ENCODE measurements at regions not wholly inside any gene's neighbourhood (a gene's known extent, or its start where the extent isn't known, plus 50 kb on each side); places are given as distances from the start of the nearest gene placed in this dataset.

- intact Hi-C loops (cut with DNase I), result no loop called here
- H3K4me1 ChIP-seq (replicated peaks), result no peaks in the 10 kb centered on the region
- no peak overlapping the region for H3K27ac ChIP-seq
- H3K4me3 ChIP-seq, result no peak overlapping the region
- WGBS, result 95% methylated on average over 9 of the region's 9 CpGs
- no peaks in the 10 kb centered on the region for H3K27me3 ChIP-seq (replicated peaks; ENCODE audit: insufficient read depth)
- H3K9me3 ChIP-seq, result no peaks in the 10 kb centered on the region
- no peaks in the 10 kb centered on the region for H3K36me3 ChIP-seq
- DNase-seq (ENCODE audit: low spot score), result no peak
- TF ChIP-seq CTCF (IDR thresholded peaks at IDR 0.05) (no peak), POLR2A (IDR thresholded peaks at IDR 0.05) (no peak), POLR2AphosphoS5 (IDR thresholded peaks at IDR 0.05) (no peak)
These were observed 807.1 kb downstream of the CDH9 start for GRCh38 chr5:26231316-26231715.

GRCh38 chr5:26229848-26230247 is 808.5 kb downstream of the CDH9 start:
- Histone ChIP-seq H3K4me1 (replicated peaks) (no peaks in the 10 kb centered on the region), H3K27me3 (replicated peaks; ENCODE audit: insufficient read depth) (no peaks in the 10 kb centered on the region), H3K9me3 (no peaks in the 10 kb centered on the region), H3K36me3 (no peaks in the 10 kb centered on the region), H3K4me3 (no peak overlapping the region), H3K27ac (no peak overlapping the region)
- WGBS, result 91% methylated on average over 7 of the region's 8 CpGs
- TF ChIP-seq POLR2A (IDR thresholded peaks at IDR 0.05), result no peak
- no peak for TF ChIP-seq CTCF (IDR thresholded peaks at IDR 0.05)
- TF ChIP-seq POLR2AphosphoS5 (IDR thresholded peaks at IDR 0.05), result no peak
- intact Hi-C loops (cut with DNase I), result no loop called here
- no peak for DNase-seq (ENCODE audit: low spot score)

- H3K9me3 ChIP-seq, result no peaks in the 10 kb centered on the region
- no peaks in the 10 kb centered on the region for H3K36me3 ChIP-seq
- TF ChIP-seq POLR2AphosphoS5 (IDR thresholded peaks at IDR 0.05) (no peak), CTCF (IDR thresholded peaks at IDR 0.05) (no peak), POLR2A (IDR thresholded peaks at IDR 0.05) (no peak)
- H3K27me3 ChIP-seq (replicated peaks; ENCODE audit: insufficient read depth), result no peaks in the 10 kb centered on the region
- H3K27ac ChIP-seq, result no peak overlapping the region
- H3K4me1 ChIP-seq (replicated peaks), result no peaks in the 10 kb centered on the region
- no peak for DNase-seq (ENCODE audit: low spot score)
- 88% methylated on average over 6 of the region's 6 CpGs for WGBS
- intact Hi-C loops (cut with DNase I), result no loop called here
- H3K4me3 ChIP-seq, result no peak overlapping the region
These were observed 811.1 kb downstream of the CDH9 start for GRCh38 chr5:26227245-26227644.

GRCh38 chr5:26205121-26205520 is 833.3 kb downstream of the CDH9 start:
- H3K27ac ChIP-seq, result no peak overlapping the region
- H3K9me3 ChIP-seq, result no peaks in the 10 kb centered on the region
- DNase-seq (ENCODE audit: low spot score), result no peak
- WGBS, result 81% methylated on average over 2 of the region's 2 CpGs
- no peak for TF ChIP-seq CTCF (IDR thresholded peaks at IDR 0.05)
- no peak for TF ChIP-seq POLR2A (IDR thresholded peaks at IDR 0.05)
- TF ChIP-seq POLR2AphosphoS5 (IDR thresholded peaks at IDR 0.05), result no peak
- intact Hi-C loops (cut with DNase I), result no loop called here
- H3K27me3 ChIP-seq (replicated peaks; ENCODE audit: insufficient read depth), result no peaks in the 10 kb centered on the region
- no peaks in the 10 kb centered on the region for H3K4me1 ChIP-seq (replicated peaks)
- H3K36me3 ChIP-seq, result no peaks in the 10 kb centered on the region
- H3K4me3 ChIP-seq, result no peak overlapping the region

- H3K36me3 ChIP-seq, result no peaks in the 10 kb centered on the region
- H3K27me3 ChIP-seq (replicated peaks; ENCODE audit: insufficient read depth), result no peaks in the 10 kb centered on the region
- DNase-seq (ENCODE audit: low spot score), result no peak
- intact Hi-C loops (cut with DNase I), result no loop called here
- H3K9me3 ChIP-seq, result no peaks in the 10 kb centered on the region
- WGBS, result 45% methylated on average over 5 of the region's 5 CpGs
- H3K4me1 ChIP-seq (replicated peaks), result no peaks in the 10 kb centered on the region
- no peak overlapping the region for H3K4me3 ChIP-seq
- TF ChIP-seq CTCF (IDR thresholded peaks at IDR 0.05), result no peak
- TF ChIP-seq POLR2A (IDR thresholded peaks at IDR 0.05), result no peak
- no peak for TF ChIP-seq POLR2AphosphoS5 (IDR thresholded peaks at IDR 0.05)
- H3K27ac ChIP-seq, result no peak overlapping the region
These were observed 844.8 kb downstream of the CDH9 start for GRCh38 chr5:26193626-26194025.

All from prostate gland (tissue), 2 donors.